ENCODE measurements at regions not wholly inside any gene's neighbourhood (a gene's known extent, or its start where the extent isn't known, plus 50 kb on each side); places are given as distances from the start of the nearest gene placed in this dataset.

GRCh38 chr11:26063915-26064314, 268.0 kb upstream of the ANO3 start:
- FAIRE-seq (no peak), DNase-seq (ENCODE audit: insufficient read length, low spot score) (no peak)
- TF ChIP-seq CTCF (IDR thresholded peaks at IDR 0.05; ENCODE audit: insufficient read depth, missing control alignments): no peak

GRCh38 chr11:26065944-26066343, 266.0 kb upstream of the ANO3 start:
- TF ChIP-seq CTCF (IDR thresholded peaks at IDR 0.05; ENCODE audit: insufficient read depth, missing control alignments): no peak
- FAIRE-seq: no peak

GRCh38 chr11:26070714-26071380, 261.1 kb upstream of the ANO3 start:
- FAIRE-seq (no peak), DNase-seq (ENCODE audit: insufficient read length, low spot score) (no peak)
- TF ChIP-seq CTCF (IDR thresholded peaks at IDR 0.05; ENCODE audit: insufficient read depth, missing control alignments): no peak

More at GRCh38 chr11:26065944-26066343, 266.0 kb upstream of the ANO3 start:
- DNase-seq (ENCODE audit: insufficient read length, low spot score): no peak

- DNase-seq (ENCODE audit: insufficient read length, low spot score) (no peak), FAIRE-seq (peak; percentile 71)
- no peak for TF ChIP-seq CTCF (IDR thresholded peaks at IDR 0.05; ENCODE audit: insufficient read depth, missing control alignments)
Measured at GRCh38 chr11:26072614-26073153, 259.2 kb upstream of the ANO3 start.

- DNase-seq (ENCODE audit: insufficient read length, low spot score) (no peak), FAIRE-seq (no peak)
- no peak for TF ChIP-seq CTCF (IDR thresholded peaks at IDR 0.05; ENCODE audit: insufficient read depth, missing control alignments)
Measured at GRCh38 chr11:26073646-26074045, 258.3 kb upstream of the ANO3 start.

- FAIRE-seq (no peak), DNase-seq (ENCODE audit: insufficient read length, low spot score) (no peak)
Measured at GRCh38 chr11:26076233-26076990, 255.5 kb upstream of the ANO3 start.

More at GRCh38 chr11:26076233-26076990, 255.5 kb upstream of the ANO3 start:
- TF ChIP-seq CTCF (IDR thresholded peaks at IDR 0.05; ENCODE audit: insufficient read depth, missing control alignments): no peak
